Stimulated activated CD4-positive, alpha-beta T cell treated with anti-CD3 and anti-CD28 coated beads, Interleukin-15, amount 100 ng/mL, for 48 hours (primary cell): ENCODE measurements at regions not wholly inside any gene's neighbourhood (a gene's known extent, or its start where the extent isn't known, plus 50 kb on each side); places are given as distances from the start of the nearest gene placed in this dataset.

Experiments used
- DNase-seq, 2 donors: peaks; one replicate each; pipeline ENCODE4 v3.0.0-alpha.2; 2020; ENCODE audit warnings: low read depth in 2 of 2

DNA sequence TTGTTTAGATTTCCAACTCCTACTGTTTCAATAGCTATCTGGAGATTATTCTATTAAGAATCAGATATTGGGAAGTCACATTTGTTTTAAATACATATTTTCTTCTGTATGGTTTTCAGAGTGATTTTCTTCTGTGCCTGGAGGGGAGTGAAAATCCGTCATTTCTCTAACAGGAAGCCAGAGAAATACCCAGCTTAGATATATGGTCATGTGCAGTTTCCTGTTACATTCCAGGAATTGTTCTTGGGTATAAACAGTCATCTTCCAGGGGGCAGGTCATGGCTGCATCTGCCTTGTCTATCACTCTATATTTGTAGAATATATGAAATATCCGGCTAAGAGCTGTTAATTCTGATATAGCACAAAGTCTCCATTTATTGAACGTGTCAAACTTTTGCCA is 77.5 kb upstream of the MIR17HG start:
- no peak for DNase-seq

DNA sequence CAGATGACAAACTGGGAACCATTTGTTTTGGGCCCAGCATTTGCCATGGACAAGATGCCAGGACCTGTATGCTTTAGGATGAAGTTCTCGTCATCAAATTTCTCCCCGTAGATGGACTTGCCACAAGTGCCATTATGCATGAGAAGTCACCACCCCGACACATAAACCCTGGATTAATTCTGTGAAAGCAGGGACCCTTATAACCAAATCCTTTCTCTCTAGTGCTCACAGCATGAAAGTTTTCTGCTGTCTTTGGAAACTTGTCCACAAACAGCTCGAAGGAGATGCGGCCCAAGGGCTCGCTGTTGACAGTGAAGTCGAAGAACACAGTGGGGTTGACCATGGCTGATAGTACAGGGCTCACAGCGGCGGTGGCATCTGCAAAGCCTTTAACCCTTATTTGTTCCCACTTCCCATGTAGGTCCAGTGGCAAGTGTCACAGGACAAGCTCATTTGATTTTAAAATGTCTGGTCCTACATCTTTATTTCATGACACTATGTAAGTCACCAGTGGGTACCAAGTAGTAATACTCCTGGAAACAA is 75.2 kb upstream of the MIR17HG start:
- no peak for DNase-seq

DNA sequence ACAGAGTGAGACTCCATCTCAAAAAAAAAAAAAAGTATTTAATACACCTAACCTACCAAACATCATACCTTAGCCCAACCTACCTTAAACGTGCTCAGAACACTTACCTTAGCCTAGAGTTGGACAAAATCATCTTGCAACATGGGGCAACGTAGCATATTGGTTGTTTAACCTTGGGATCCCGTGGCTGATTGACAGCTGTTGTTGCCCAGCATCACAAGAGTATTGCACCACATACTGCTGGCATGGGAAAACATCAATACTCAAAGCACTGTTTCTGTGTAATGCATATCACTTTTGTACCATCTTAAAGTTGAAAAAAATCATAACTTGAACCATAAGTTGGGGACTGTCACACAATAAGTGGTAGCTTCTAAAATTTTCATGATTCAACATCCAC is 73.8 kb upstream of the MIR17HG start:
- no peak for DNase-seq

DNA sequence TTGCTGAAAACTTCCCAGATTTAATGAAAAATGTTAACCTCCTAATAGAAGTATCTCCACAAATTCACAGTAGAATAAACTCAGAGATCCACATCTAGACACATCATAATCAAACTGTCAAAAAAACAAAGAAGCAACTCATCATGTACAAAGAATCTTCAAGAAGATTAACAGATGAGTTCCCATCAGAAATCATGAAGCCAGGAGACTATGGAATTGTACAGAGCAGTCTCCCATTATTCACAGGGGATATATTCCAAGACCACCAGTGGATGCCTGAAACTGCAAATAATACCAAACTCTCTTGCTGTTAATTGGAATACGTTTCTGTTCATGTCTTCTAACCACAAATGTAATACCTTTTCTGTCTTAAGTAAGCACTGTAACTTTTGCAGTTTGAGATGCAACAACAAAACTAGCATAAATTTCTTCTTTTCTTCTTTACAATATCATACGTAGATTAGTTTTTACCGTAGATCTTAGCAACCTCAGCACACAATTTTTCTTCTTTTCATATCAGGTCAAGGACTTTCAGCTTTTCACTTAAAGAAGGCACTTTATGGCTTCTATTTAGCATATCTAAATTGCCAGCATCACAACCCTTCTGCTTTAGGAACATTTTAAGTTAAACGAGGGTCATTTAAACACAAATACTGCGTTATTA is 70.3 kb upstream of the MIR17HG start:
- DNase-seq = no peak

DNA sequence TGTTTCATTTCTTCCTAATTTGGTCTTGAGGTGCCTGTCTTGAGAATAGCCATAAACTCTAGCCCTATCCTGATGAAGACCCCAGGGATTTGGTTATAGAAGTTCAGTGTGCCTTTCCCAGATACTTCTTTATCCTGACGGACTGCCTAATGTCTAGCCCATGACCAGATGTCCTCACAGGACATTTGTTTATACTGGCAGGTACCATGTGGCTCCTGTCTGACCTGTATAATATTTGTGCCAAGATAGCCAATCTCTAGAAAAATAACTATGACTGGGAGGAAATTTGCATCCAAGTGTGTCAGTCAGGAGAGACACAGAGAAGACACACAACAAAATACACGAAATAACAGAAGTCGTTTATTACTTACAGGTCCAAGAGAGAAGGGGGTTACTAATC is 69.2 kb upstream of the MIR17HG start:
- DNase-seq = no peak

DNA sequence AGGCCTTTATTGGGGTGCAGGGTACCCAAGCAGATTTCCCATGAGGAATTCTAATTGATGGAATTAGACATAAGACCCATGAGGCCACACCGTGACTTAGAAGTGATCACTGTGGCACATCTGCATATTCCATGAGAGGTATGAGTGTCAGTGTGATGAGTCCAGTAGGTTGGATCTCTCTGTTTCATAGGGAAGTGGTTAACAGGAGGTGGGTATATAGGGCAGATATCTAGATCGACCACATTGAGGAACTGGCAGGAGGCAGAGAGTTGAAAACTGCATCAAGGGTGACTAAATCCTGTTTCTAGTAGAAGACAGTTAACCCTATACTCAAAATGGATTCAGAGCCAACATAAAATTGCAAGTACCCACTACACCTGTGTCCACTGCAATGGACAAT is 68.6 kb upstream of the MIR17HG start:
- DNase-seq = no peak

DNA sequence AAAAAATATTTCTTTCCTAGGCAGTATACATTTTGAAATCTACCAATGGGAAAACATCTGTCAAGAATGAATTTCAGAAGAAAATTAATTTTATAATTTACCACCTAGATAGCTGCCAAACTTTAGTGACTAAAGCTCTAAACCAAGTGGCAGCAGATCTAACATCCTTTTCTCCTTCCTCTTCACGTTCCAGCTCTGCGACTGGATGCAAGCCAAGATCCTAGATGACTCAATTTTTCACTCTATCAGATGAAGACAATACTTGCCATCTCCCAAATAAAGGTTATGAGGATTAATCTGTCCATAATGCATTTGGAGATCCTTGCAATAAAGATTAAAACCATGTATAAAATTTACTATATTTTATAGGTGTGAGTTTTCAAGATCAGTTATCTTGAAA is 66.7 kb upstream of the MIR17HG start:
- no peak for DNase-seq

DNA sequence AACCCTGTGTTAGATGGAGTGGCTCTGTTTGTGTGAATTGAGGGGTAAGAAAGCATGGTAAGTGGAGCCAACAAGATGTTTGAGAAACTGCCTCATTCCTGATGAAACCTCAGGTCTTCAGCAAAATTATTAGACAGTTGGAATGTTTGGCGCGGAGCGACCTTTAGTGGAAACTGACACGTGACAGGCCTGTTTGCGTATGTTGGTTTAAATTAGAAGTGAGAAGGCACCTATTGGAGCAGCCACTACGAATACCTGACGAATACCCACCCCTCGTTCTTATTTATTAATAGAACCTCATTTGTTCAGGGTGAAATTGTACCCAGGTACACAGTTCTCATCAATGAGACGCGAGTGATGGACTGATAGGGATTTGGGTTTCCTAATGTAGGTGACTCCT is 63.2 kb upstream of the MIR17HG start:
- no peak for DNase-seq

DNA sequence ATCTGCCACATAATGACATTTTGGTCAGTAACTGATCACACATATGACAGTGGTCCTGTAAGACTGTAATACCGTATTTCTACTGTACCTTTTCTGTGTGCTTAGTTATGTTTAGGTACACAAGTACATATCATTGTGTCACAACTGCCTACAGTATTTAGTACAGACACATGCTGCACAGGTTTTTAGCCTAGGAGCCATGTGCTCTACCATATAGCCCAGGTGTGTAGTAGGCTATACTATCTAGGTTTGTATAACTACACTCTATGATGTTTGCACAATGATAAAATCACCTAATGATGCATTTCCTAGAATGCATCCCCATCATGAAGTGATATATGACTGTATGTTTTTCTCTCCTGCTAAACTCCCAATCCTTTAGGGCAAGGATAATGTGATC is 61.2 kb upstream of the MIR17HG start:
- DNase-seq = no peak

DNA sequence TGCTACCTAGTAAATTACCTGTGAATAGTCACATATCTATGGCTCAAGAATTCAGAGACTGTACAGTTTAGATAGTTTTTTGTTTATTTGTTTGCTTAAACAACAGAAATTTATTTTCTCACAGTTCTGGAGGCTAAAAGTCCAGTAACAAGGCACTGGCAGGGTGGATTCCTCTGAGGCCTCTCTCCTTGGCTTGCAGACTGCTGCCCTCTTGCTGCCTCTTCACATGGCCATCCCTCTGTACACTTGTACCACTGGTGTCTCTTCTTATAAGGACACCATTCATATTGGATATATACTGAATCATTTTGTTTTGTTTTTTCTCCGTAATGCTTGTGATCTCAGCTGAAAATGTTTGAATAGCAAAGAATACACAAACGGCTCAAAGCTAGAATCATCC is 56.4 kb upstream of the MIR17HG start:
- no peak for DNase-seq

DNA sequence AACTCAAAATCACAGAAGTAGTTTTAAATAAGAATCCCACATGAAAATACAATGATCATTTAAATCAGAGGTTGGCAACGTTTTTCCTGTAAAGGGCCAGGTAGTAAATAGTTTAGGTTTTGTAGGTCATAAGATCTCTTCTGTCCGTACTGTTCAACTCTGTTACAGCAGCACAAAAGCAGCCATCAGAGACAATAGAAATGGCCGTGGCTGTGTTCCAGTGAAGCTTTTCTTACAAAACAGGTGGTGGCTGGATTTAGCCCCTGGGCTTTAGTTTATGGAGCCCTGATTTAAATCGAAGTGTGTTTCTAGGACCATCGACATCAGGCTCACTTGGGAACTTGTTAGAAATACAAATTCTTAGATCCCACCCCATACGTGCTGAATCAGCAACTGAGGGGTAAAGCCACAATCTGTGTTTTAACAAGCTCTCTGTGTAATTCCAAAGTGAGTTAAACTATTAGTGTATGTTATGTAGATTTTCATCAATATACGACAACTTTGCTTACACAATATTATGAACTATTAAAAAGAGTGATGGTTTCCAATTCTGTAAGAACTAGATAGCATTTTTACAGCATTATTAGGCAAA is 54.8 kb upstream of the MIR17HG start:
- no peak for DNase-seq

DNA sequence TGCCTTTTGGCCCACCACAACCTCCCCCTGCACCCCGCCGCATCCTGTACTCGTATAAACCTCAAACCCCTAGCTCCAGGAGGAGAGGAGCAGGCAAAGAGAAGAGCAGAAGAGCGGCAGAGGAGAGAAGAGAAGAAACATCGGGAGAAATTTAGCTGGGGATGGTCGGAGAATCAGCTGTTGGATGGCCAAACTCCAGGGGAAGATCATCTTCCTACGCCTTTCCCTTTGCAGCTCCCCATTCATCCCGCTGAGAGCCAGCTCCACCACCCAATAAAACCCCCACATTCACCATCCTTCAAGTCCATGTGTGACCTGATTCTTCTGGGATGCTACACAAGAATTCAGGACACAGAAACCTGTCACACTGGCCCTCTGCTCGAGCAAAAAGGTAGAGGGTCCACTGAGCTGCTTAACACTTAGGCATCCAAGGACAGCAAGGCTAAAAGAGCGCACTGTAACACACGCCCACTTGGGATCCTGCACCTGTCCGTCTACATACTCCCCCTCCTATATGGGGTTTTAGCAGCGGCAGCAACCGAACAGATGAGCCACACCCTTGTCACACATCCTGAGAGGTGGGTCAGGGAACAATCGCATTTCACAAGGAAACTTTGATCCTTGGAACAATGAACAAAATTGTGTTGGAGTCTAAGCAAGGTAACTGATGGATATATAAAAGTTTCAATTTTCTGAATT is 51.6 kb upstream of the MIR17HG start:
- DNase-seq = no peak

DNA sequence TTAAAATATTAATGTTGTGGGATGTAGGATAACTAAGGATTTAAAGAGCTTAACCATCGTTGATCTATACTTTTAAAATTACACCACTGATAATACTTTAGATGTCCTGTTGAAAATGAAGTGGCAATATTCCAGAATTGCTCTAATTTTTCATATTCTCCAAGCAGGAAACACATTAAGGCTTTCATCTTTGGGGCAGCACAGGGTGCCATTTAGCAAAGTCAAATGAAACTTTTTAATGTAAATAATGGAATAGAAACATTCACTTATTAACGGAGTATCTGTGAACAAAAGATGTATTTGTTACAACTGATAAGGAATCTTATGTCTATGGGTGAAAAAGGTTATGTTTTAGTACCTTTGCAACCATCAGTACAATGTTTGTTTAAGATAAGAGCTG is 50.0 kb upstream of the MIR17HG start:
- DNase-seq = no peak
